AG10803 (cell line): ENCODE measurements at regions not wholly inside any gene's neighbourhood (a gene's known extent, or its start where the extent isn't known, plus 50 kb on each side); places are given as distances from the start of the nearest gene placed in this dataset.

Experiments used
- DNase-seq: peaks from one replicate; pipeline ENCODE4 v3.0.0; 2010; ENCODE audit warnings: low read depth
- H3K4me3 ChIP-seq: 2 replicates; pipeline ENCODE4 v1.5.1; 2011; ENCODE audit warnings: mild to moderate bottlenecking, low read length, control low read depth
- CTCF ChIP-seq: conservative IDR thresholded peaks from 2 replicates; pipeline ENCODE4 v1.5.1; 2011; ENCODE audit warnings: mild to moderate bottlenecking, low read length, control low read depth, inconsistent platforms

GRCh38 chr21:19244502-19245187 is 841.1 kb upstream of the TMPRSS15 start:
- DNase-seq, result no peak
- no peak for TF ChIP-seq CTCF
- H3K4me3 ChIP-seq, result no peak overlapping the region

GRCh38 chr21:19245188-19245580 is 841.6 kb upstream of the TMPRSS15 start:
- no peak for TF ChIP-seq CTCF
- no peak overlapping the region for H3K4me3 ChIP-seq
- DNase-seq, result no peak

- DNase-seq, result no peak
- no peak for TF ChIP-seq CTCF
- H3K4me3 ChIP-seq, result no peak overlapping the region
These were observed 842.4 kb upstream of the TMPRSS15 start for GRCh38 chr21:19246018-19246417.

- no peak for DNase-seq
- TF ChIP-seq CTCF, result no peak
- H3K4me3 ChIP-seq, result no peak overlapping the region
These were observed 853.5 kb upstream of the TMPRSS15 start for GRCh38 chr21:19256934-19257660.

GRCh38 chr21:19261731-19262376 is 858.3 kb upstream of the TMPRSS15 start:
- TF ChIP-seq CTCF, result no peak
- H3K4me3 ChIP-seq, result no peak overlapping the region
- no peak for DNase-seq

- TF ChIP-seq CTCF, result no peak
These were observed 863.1 kb upstream of the TMPRSS15 start for GRCh38 chr21:19266636-19267035.

More at GRCh38 chr21:19266636-19267035, 863.1 kb upstream of the TMPRSS15 start:
- DNase-seq, result no peak
- no peak overlapping the region for H3K4me3 ChIP-seq
